ENCODE measurements at regions not wholly inside any gene's neighbourhood (a gene's known extent, or its start where the extent isn't known, plus 50 kb on each side); places are given as distances from the start of the nearest gene placed in this dataset.

DNA sequence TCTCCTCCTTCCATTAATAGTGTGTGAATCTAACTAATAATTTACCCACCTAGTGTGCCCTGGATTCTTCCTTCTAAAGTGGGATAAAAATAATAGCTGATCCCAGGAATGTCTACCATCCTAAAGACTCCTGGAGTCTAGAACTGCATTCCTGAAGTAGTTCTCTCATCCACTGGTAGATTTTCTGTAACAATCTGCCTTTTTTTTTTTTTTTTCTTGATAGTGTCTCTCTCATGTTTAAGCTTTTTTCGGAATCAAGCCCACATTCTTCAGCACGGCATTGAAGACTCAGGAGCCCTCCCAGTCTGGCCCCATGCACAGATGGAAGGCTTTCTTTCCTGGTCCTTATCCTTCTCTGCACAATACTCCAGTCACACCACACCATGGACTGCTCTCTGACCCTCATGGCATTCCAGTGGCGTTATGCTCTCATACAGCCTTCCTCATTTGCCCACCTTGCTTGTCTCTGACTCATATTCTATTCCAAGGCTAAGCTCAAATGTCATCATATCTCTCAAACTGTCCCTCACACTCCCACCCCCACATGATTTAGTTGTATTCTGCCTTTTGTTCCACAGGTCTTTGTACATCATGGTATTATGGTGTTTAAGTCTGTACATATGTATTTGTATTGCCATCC, 68.7 kb upstream of the FRY start:
- no peak for DNase-seq (ENCODE audit: low read depth in 2 of 2)

DNA sequence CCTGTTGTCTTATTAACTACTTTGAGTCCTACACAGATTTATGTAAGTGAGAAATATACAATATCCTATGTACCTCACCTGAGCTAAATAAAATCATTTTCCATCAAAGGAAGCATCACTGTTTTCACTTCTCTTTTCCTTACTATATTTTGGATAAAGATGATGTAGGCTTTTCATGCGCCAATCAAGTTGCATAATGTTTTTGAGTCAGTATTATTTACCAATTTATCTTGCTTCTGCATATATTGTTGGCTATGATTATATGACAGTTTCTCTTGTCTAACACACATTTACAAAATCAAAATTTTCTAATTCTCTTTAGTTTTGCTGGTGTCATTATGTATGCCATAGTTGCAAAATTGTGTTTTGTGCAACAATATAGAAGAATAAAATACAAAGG, 67.9 kb upstream of the FRY start:
- no peak for DNase-seq (ENCODE audit: low read depth in 2 of 2)

DNA sequence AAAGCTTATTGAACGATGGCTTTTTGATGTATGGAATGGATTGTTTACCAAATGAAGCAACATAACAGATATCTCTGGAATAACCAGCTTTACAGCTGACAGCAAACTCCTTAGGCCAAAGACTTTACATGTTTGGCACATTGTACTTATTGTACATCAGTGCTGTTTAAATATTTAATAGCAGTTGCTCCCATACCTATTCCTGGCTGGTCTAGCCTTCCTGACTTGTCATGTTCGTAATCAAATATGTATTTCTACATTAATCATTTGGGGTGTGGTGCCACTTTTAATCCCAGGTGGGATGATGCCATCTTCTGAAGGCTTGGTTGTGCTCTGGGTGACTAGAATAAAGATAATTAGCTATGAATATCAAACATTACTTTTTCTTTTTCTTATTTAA, 67.4 kb upstream of the FRY start:
- no peak for DNase-seq (ENCODE audit: low read depth in 2 of 2)

DNA sequence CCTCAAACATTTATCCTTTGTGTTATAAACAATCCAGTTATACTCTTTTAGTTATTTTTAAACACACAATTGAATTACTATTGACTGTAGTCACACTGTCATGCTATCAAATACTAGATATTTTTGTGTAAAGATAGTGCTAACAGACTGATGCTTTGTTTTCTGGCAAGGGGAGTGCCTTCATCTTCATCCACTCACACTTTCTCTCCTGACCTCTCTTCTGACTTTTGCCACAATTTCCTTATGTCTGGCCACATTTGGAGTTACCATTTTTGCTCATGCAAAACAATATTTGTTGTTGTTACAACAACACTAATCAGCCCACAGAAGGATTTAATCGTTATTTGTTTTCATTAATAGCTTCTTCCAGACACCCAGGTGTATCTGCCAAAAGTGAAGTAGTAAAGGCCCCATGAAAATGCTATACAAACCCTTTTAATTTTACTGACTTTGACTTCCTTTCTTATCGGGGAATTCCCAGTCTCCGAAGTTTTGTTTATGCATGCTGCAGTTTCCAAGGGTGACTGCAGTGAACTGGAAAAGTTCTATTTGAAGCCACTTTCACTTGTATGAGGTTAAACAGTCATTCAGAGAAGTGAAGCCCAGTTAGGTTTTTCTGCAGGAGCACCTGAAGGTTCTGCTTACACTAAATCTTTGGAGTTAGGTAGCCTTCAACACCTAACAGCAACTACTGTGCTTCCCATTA, 66.1 kb upstream of the FRY start:
- DNase-seq (ENCODE audit: low read depth in 2 of 2) = no peak

DNA sequence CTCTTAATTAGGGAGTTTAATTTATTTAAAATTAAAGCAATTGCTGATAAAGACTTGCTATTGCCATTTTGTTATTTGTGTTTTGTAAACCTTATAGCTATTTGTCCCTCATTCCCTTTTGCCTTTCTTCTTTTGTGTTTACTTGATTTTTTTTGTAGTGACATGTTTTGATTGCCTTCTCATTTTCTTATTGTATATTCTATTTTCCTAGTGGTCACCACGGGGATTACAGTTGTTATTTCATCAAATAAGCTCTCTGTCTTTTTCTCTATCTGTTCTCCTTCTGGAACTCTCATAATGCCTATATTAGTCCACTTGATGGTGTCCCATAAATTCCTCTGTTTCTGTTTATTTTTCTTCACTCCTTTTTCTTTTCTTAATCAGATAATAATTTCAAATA, 64.4 kb upstream of the FRY start:
- no peak for DNase-seq (ENCODE audit: low read depth in 2 of 2)

DNA sequence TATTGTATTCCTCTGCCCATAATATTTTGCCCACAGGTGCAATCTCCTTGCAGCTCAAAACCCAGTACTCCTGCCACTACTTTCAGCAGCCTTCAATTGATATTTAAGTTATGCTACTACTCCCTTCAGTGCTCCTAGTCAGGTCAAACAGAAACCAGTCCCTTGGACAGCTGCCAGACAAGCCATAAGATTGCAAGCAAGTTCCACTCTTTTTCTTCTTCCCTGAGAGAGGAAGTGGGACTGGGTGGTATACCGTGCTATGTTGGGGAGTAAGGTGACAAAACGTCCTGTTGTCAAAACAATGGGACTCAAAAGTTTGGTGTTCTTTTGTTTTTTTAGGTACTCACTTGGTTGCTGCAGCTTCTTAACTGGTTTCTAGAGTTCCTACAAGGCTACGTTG, 63.1 kb upstream of the FRY start:
- DNase-seq (ENCODE audit: low read depth in 2 of 2) = no peak

DNA sequence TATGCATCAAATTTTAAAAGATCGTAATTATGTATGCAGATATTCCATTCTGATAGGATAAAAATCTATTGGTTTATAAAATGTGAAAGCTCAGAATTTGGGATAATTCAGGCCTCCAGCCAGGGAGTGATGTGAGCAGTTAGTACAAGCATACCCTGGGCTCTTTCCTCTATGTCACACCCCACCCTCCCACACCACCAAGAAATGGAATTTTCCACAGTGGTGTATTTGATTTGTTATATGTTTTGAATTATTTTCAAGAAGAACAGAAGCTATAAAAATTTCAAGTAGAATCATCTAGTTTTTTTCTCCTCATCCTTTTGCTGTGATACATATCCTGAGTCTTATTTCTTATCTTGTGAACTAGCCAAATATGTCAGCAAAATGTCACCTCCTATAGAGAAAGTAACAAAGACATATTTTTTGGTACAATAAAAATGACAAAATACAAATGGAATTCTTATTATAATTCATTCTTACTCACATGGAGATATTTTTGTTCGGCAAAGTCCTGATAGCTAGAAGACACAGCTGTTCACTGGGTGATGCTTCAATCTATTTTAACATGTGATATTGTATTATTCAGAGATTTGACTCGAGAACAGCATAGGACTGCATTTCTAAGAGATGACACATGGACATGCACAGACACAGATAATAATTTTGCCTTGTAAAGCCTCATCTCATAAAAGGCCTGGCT, 61.2 kb upstream of the FRY start:
- no peak for DNase-seq (ENCODE audit: low read depth in 2 of 2)

DNA sequence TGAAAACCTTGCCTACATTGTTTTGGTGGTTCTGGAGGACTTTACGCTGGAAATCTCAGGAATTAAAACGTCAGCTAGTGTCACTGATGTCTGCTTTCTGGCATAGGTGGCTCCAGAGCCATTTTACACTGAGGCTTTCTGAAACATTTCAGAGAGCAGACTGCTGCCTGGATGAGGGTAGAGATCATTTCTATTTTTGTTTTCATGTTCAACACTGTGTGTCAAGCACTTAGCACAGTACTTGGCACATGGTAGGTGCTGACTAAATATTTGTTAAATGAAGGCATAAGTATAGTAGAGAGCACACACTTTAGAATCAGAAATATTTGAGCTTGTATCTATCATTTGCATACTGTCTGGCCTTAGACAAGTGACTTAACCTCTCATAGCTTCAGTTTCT, 59.1 kb upstream of the FRY start:
- no peak for DNase-seq (ENCODE audit: low read depth in 2 of 2)

DNA sequence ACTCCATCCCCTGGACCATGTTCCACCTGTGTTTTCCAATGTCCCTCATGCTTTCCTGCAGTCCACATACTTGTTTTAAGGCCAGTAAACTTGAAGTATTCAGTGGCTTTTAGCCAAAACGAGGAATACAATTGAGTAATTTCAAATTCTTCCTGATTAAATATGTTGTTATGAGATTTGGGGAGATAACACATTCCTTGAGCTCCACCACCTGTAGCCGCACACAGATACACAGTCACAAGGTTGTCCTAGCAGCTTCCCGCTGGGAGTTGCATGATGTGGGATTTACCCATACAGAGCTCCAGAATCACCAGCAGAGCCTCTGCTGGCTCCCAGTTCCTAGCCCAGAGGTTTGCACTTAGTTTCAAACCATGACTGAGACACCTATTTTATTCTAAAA, 53.6 kb upstream of the FRY start:
- DNase-seq (ENCODE audit: low read depth in 2 of 2) = no peak

DNA sequence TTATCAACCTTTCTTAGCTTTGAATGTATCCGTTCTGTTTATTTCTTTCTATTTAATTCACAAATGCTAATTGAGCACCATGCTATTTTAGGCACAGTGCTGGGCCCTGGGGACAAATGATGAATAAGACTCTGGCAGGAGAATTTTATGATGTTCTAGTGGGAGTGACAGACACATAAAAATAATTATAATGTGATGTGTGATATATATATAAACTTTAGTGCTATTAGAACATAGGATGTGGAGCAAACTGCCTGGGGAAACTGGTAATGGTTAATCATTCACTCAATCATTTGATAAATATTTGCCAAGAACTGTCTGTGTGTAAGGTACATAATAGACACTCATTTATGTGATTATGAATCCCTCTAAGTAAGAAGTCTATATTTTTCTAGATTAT, 50.7 kb upstream of the FRY start:
- DNase-seq (ENCODE audit: low read depth in 2 of 2) = no peak
